NCI-H510A (cell line): ENCODE measurements at regions not wholly inside any gene's neighbourhood (a gene's known extent, or its start where the extent isn't known, plus 50 kb on each side); places are given as distances from the start of the nearest gene placed in this dataset.

Experiments used
- DNase-seq: peaks from one replicate; lab custom pipeline; 2025; lab: John Stamatoyannopoulos, UW

- DNase-seq, result peak; percentile 6
Measured at GRCh38 chr10:56605051-56605450, 244.0 kb upstream of the ZWINT start.

- DNase-seq, result no peak
Measured at GRCh38 chr10:56604624-56605023, 243.6 kb upstream of the ZWINT start.

DNA sequence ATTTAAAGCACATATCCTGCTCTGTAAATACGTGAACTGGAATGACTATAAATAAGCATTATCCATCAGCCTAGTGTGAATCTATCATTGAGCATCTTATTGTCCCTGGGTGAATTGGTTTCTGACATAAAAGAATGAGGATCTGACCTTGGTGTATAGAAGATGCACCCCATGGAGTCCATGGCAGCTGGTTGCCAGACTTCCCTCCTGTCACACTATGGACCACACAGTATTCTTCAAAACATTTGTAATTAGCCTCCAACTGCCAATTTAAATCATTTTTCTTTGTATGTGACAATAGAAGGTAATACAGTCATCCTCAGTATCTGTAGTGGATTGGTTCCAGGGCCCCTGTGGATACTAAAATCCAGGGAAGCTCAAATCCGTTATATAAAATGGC, 238.1 kb upstream of the ZWINT start:
- DNase-seq, result no peak

DNA sequence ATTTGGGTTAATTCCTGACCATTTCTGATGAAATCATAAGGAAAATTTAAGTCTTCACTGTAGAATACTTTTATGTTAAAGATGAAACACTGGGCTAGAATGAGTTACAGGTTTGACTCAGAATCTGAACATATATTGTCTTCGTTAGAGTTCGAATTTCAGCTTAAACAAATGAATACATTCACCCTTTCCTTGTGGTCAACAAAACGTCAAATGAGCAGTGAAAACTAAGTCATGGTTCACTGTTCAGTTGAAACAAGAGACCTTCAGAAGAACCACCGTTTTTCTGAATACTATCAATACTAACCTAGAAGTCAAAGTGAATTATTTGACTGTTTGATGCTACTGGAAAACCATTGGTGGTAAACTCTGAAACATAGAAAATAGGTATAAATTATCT, 235.2 kb upstream of the ZWINT start:
- DNase-seq, result no peak

DNA sequence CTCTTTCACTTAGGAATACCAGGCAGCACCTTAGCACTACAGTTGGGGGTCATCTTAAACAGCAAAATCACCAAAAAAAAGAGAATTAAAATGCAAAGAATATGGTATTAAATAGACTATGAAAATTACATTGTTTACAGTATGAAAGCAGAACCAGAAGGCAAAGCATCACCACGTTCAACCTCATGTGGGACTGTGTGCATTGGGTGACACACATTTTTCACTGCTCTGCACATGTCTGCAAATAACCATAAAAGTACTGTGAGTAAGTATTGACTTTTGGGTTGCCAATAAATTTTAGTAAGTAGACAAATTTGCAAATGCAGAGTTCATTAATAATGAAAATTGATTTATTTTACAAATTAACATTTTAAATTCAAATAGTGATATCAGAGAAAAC, 232.1 kb upstream of the ZWINT start:
- DNase-seq, result no peak

DNA sequence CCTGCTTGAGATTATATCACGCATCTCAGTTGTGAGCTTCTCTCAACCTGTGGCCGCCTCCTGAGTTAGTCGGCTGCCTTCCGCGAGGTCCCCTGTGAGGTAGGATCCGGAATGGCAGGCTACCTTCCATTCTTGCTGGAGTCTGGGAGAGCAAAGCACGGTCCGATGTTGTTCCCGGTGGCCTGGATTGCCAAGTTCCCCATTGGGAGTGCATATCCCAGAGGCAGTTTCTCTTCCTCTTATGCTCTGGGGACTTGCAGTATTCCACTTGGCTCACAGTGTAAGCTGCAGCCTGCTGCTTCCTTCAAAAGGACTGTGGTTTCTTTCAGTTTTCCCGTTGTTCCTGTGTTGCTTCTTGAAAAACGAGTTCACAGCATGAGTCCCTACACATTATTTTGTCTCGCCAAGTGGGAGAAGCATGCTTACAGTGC, 225.4 kb upstream of the ZWINT start:
- DNase-seq, result no peak

- no peak for DNase-seq
Measured at GRCh38 chr10:56585447-56586171, 224.6 kb upstream of the ZWINT start.

- no peak for DNase-seq
Measured at GRCh38 chr10:56583316-56583715, 222.3 kb upstream of the ZWINT start.

DNA sequence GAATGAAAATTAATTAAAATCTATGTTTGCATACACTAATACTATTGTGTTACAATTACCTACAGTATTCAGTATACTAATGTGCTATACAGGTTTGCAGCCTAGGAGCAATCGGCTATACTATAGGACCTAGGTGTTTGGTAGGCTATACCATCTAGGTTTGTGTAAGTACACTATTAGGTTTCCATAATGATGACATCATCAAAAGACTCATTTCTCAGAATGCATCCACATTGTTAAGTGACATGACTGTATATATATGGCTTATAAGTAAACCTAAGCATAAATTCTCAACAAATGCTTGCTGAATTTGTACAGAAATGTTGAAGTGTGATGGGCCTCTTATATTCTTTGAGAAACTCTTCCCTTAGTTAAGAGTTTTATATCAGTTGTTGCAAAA, 206.5 kb upstream of the ZWINT start:
- no peak for DNase-seq

- no peak for DNase-seq
Measured at GRCh38 chr10:56561336-56561735, 200.3 kb upstream of the ZWINT start.

DNA sequence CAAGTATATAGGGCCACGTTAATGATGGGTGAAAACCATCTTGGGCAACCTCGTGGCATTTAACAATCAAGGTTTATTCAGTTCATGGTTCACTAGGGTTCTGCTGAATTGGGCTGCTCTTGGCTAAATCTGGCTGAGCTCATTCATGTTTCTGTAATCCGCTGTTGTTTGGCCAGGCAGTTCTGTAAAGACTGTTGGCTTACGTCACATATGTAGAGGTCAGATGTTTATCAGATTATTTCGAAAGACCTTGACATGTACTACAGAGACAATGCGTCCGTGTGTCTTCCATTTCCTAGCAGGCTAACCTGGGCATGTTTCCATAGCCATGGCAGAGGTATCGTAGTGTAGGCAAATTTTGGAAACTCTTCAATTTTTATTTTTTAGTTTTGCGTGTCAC, 190.0 kb upstream of the ZWINT start:
- DNase-seq, result no peak

GRCh38 chr10:56547163-56547562, 186.1 kb upstream of the ZWINT start:
- peak; percentile 17 for DNase-seq

GRCh38 chr10:56537984-56538383, 176.9 kb upstream of the ZWINT start:
- no peak for DNase-seq

- DNase-seq, result no peak
Measured at GRCh38 chr10:56522166-56522565, 161.1 kb upstream of the ZWINT start.

- DNase-seq, result no peak
Measured at GRCh38 chr10:56508562-56508961, 147.5 kb upstream of the ZWINT start.

GRCh38 chr10:56507033-56507432, 146.0 kb upstream of the ZWINT start:
- DNase-seq, result no peak

DNA sequence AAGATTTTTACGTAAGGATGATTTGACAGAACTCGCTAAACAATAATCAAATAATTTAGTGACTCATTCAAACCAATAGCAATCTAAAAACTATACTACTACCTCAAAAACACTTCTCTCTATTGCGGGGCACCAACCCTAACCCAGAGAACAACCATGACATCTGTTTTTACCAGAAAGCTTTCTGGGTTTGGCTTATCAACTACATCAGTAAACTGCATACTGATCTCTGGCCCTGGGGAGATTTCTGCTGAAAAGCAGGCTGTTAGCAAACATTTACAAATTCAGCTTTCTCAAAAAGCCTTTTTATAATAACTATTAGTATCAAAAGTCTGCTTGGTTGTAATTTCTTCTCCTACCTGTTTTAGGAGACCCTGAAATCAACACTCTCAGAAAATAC, 144.5 kb upstream of the ZWINT start:
- no peak for DNase-seq

DNA sequence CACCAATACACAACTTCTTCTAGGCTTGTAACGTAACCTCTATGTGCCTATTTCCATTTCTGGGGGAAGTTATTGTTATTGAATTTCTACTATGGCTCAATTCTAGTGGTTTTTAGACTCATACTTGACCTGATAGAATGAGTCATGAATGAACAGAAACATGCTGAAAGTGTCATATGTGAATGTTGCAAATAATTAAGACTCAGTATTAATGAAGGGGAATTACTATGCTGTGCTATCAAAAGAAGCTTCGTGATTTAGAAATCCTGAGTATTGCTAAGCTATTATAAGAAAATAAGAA, 135.1 kb upstream of the ZWINT start:
- no peak for DNase-seq

DNA sequence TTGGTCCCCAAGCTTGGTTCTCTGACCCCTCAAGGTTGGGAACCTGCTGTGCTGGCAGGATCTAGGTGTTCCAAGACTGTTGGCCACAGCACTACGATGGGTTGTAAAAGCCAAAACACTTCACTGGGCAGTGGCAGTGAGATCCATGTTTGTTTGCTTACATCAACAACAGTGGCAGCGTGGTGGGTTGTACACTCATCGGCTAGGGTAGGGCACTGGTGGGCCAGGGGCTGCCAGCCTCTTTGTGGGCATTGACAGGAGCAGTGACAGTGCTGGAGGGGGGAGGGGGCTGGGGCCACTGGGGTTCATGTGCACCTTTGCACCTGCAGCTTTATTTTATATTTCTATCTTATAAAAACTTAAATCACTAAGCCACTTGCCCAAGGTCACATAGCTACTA, 126.7 kb upstream of the ZWINT start:
- no peak for DNase-seq

GRCh38 chr10:56481521-56482091, 120.5 kb upstream of the ZWINT start:
- no peak for DNase-seq

DNA sequence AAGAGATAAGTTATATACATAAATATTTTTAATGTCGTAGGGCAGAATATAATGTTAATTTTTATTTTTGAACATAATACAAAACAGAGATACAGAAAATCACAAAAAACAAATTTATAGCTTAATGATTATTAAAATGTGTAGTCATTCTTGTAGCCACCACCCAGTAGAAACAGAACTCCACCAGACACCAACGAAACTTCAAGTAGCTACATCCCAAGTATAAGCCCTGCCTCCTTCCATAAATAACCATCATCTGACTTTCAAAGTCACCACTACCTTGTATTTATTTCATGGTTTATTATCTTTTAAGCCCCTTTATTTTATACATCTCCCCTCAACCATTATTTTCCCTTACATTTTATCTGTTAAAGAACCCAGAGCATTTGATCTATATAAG, 111.9 kb upstream of the ZWINT start:
- DNase-seq, result no peak

DNA sequence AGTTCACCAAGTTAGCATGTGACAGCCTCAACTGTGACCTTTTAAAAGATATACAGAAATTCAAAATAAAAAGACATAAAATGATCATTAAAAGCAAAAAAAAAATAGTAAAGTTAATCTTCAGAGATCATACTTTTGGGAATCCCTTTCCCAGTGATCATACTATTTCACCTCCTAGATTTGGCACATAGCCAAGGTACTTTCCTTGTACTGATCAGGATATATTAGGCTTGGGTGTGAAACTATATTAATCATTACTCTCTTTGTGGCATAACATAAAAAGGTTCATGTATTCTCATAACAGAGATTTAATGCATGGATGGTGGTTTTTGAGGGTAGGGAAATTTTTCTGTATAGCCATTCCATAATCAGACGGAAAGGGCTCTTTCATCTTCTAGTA, 109.6 kb upstream of the ZWINT start:
- DNase-seq, result no peak

GRCh38 chr10:56469482-56469881, 108.4 kb upstream of the ZWINT start:
- no peak for DNase-seq

DNA sequence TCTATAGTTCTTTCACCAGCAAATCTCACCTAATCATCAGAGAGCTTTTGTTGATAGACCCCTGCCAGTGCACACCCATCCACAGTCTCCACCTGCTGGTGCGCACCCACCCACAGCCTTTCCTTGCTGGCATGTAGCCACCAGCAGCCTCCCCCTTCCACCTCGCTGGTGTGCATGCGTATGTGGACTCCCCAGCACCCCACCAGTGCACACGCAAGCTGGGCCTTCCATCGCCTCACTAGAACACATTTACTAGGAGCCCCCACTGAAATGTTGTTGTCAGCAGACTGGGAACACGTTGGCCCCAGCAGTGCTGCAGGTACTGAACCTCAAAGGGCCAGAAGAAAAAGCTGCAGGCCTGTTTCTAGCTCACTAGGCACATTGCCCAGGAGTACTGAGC, 104.9 kb upstream of the ZWINT start:
- no peak for DNase-seq
